ENCODE measurements at regions not wholly inside any gene's neighbourhood (a gene's known extent, or its start where the extent isn't known, plus 50 kb on each side); places are given as distances from the start of the nearest gene placed in this dataset.

- TF ChIP-seq POLR2A (IDR thresholded peaks at IDR 0.05; ENCODE audit: low read length) (no peak), GATA1 (IDR thresholded peaks at IDR 0.05; ENCODE audit: low read depth, low read length) (no peak)
Observed at GRCh38 chr1:234972411-234973191, 156.0 kb downstream of the TOMM20 start.
